Subcutaneous abdominal adipose tissue (tissue), 5 donors: ENCODE measurements at regions not wholly inside any gene's neighbourhood (a gene's known extent, or its start where the extent isn't known, plus 50 kb on each side); places are given as distances from the start of the nearest gene placed in this dataset.

Experiments used
- H3K27ac ChIP-seq: one replicate; pipeline ENCODE4 v1.7.0; 2013; ENCODE audit warnings: low read depth, mild to moderate bottlenecking, inconsistent platforms, low read length, moderate library complexity
- H3K27me3 ChIP-seq, 5 donors: one replicate each; pipeline ENCODE4 v1.7.0; 2013; ENCODE audit warnings: low read length in 5 of 5, inconsistent platforms in 1 of 5; ENCODE audit not compliant: control insufficient read depth in 5 of 5, insufficient read depth in 4 of 5
- H3K36me3 ChIP-seq, 5 donors: one replicate each; pipeline ENCODE4 v1.7.0; 2013; ENCODE audit warnings: low read length in 5 of 5; ENCODE audit not compliant: control insufficient read depth in 5 of 5, insufficient read depth in 5 of 5
- H3K4me1 ChIP-seq, 5 donors: one replicate each; pipeline ENCODE4 v1.7.0; 2013; ENCODE audit warnings: low read length in 5 of 5, mild to moderate bottlenecking in 3 of 5, moderate library complexity in 1 of 5; ENCODE audit not compliant: control insufficient read depth in 5 of 5, insufficient read depth in 5 of 5
- H3K4me3 ChIP-seq, 5 donors: one replicate each; pipeline ENCODE4 v1.7.0; 2013; ENCODE audit warnings: low read length in 5 of 5, low read depth in 1 of 5
- H3K9ac ChIP-seq, 5 donors: one replicate each; pipeline ENCODE4 v1.7.0; 2013; ENCODE audit warnings: low read length in 5 of 5, mild to moderate bottlenecking in 4 of 5, moderate library complexity in 3 of 5
- H3K9me3 ChIP-seq, 5 donors: one replicate each; pipeline ENCODE4 v1.7.0; 2013; ENCODE audit warnings: low read length in 5 of 5; ENCODE audit not compliant: control insufficient read depth in 5 of 5
- donor health status: healthy.
- donor health status: healthy.
- donor health status: healthy.
- donor health status: healthy.
- donor health status: healthy.

- Histone ChIP-seq H3K36me3 (no peaks in the 10 kb centered on the region), H3K4me1 (peaks cover 1 to 21% (median 11%) of the 10 kb centered on the region in 5 donors), H3K4me3 (no peak overlapping the region), H3K9ac (no peak overlapping the region), H3K9me3 (no peaks in the 10 kb centered on the region), H3K27ac (no peak overlapping the region), H3K27me3 (no peaks in the 10 kb centered on the region)
These were observed 86.6 kb upstream of the TAB2 start for GRCh38 chr6:149230712-149231460.

DNA sequence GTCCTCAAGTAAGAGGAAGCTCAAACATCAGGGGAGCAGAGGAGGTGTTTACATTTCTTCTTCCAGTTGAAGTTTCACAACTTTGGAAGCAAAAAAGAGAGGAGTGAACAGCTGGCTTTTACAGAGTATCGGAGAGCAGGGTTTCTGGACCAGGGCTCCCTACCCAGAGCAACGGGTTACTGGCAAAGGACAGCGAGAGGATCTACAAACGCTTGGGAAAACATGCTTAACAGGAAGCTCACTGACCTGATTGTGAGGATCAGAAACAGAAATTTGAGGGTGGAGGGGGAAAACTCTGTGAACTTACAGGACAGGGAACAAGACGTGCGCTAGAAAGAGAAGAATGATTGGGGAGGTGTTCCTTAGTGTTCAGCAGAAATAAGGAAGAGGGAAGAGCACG, 85.7 kb upstream of the TAB2 start:
- Histone ChIP-seq H3K27ac (no peak overlapping the region), H3K36me3 (no peaks in the 10 kb centered on the region), H3K27me3 (no peaks in the 10 kb centered on the region), H3K4me1 (peaks cover 0 to 17% (median 3%) of the 10 kb centered on the region in 5 donors), H3K9me3 (no peaks in the 10 kb centered on the region), H3K9ac (no peak overlapping the region), H3K4me3 (no peak overlapping the region)

DNA sequence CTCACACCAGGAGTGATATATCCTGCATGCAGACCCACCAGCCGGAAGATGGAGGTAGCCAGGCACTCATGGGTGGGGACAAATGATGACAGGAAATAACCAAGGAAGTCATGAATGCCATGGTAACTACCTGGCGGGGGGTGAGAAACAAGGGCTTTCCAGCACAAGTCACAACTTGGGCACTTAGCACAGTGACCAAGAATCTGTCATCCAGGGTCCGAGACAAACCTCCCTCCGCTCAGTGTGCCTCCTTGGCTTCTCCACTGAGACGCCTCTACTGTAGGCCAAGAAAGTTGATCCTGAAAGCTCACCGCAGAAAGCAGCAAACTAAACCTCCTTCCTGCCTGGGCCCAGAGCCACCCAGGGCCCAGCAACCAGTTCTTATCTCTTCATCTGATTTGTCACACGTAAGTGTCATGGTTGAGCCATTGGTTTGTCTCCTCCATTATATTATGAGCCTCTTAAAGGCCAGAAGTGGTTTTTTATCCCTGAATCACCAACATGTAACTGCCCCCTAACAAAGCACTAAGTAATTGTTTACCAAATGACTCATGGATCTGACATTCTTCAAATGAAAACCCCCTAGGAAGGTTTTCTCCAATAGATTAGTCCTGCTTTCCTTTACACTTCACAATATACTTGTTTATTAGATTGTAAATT, 84.3 kb upstream of the TAB2 start:
- Histone ChIP-seq H3K9ac (no peak overlapping the region), H3K36me3 (no peaks in the 10 kb centered on the region), H3K4me1 (peaks cover 0 to 17% (median 0%) of the 10 kb centered on the region in 5 donors), H3K27ac (no peak overlapping the region), H3K27me3 (no peaks in the 10 kb centered on the region), H3K4me3 (no peak overlapping the region), H3K9me3 (no peaks in the 10 kb centered on the region)

GRCh38 chr6:149234051-149234962, 83.2 kb upstream of the TAB2 start:
- Histone ChIP-seq H3K9ac (no peak overlapping the region), H3K9me3 (peaks cover 0 to 4% (median 0%) of the 10 kb centered on the region in 5 donors), H3K4me3 (no peak overlapping the region), H3K36me3 (no peaks in the 10 kb centered on the region), H3K27ac (no peak overlapping the region), H3K4me1 (peaks cover 0 to 17% (median 0%) of the 10 kb centered on the region in 5 donors), H3K27me3 (no peaks in the 10 kb centered on the region)

GRCh38 chr6:149235130-149235561, 82.4 kb upstream of the TAB2 start:
- Histone ChIP-seq H3K9me3 (peaks cover 0 to 5% (median 2%) of the 10 kb centered on the region in 5 donors), H3K4me1 (peaks cover 0 to 11% (median 0%) of the 10 kb centered on the region in 5 donors), H3K4me3 (no peak overlapping the region), H3K27ac (no peak overlapping the region), H3K36me3 (no peaks in the 10 kb centered on the region), H3K27me3 (no peaks in the 10 kb centered on the region), H3K9ac (no peak overlapping the region)

GRCh38 chr6:149236589-149236988, 80.9 kb upstream of the TAB2 start:
- no peak overlapping the region for H3K27ac ChIP-seq
- no peak overlapping the region for H3K4me3 ChIP-seq
- H3K9me3 ChIP-seq, result peaks cover 0 to 8% (median 3%) of the 10 kb centered on the region in 5 donors
- H3K27me3 ChIP-seq, result no peaks in the 10 kb centered on the region
- H3K9ac ChIP-seq, result no peak overlapping the region
- H3K4me1 ChIP-seq, result peaks cover 0 to 8% (median 0%) of the 10 kb centered on the region in 5 donors
- H3K36me3 ChIP-seq, result no peaks in the 10 kb centered on the region

- H3K9ac ChIP-seq, result no peak overlapping the region
- no peak overlapping the region for H3K27ac ChIP-seq
- H3K9me3 ChIP-seq, result peaks cover 0 to 8% (median 3%) of the 10 kb centered on the region in 5 donors
- H3K27me3 ChIP-seq, result no peaks in the 10 kb centered on the region
- H3K4me1 ChIP-seq, result peaks cover 0 to 5% (median 0%) of the 10 kb centered on the region in 5 donors
- no peaks in the 10 kb centered on the region for H3K36me3 ChIP-seq
- no peak overlapping the region for H3K4me3 ChIP-seq
These were observed 80.0 kb upstream of the TAB2 start for GRCh38 chr6:149237464-149237863.

- no peak overlapping the region for H3K27ac ChIP-seq
- no peaks in the 10 kb centered on the region for H3K36me3 ChIP-seq
- H3K4me1 ChIP-seq, result peaks cover 0 to 3% (median 0%) of the 10 kb centered on the region in 5 donors
- no peaks in the 10 kb centered on the region for H3K27me3 ChIP-seq
- H3K4me3 ChIP-seq, result no peak overlapping the region
- peaks cover 0 to 8% (median 3%) of the 10 kb centered on the region in 5 donors for H3K9me3 ChIP-seq
- H3K9ac ChIP-seq, result no peak overlapping the region
These were observed 77.8 kb upstream of the TAB2 start for GRCh38 chr6:149239573-149240209.

DNA sequence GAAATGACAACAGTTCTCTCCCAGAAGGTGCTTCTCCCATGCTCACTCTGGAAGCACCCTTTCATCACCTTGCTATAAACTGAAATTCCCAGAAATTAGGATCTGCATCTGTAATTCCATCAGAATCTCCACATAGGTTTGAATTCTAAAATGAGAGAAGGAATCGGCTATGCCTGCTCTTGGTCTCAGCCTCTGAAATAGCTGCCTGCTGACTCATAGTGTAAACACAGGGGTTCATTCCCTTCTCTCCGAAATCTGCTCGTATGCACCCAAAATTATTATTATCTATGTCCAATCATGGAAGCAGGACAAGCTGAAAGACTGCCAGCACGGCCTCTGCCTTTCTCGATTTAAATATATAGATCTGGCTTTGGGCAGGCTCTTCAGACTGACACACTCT, 74.6 kb upstream of the TAB2 start:
- Histone ChIP-seq H3K36me3 (no peaks in the 10 kb centered on the region), H3K4me1 (peaks cover 0 to 8% (median 5%) of the 10 kb centered on the region in 5 donors), H3K9me3 (peaks cover 0 to 8% (median 3%) of the 10 kb centered on the region in 5 donors), H3K4me3 (no peak overlapping the region), H3K9ac (no peak overlapping the region), H3K27ac (no peak overlapping the region), H3K27me3 (no peaks in the 10 kb centered on the region)
